ENCODE measurements at regions not wholly inside any gene's neighbourhood (a gene's known extent, or its start where the extent isn't known, plus 50 kb on each side); places are given as distances from the start of the nearest gene placed in this dataset.

DNA sequence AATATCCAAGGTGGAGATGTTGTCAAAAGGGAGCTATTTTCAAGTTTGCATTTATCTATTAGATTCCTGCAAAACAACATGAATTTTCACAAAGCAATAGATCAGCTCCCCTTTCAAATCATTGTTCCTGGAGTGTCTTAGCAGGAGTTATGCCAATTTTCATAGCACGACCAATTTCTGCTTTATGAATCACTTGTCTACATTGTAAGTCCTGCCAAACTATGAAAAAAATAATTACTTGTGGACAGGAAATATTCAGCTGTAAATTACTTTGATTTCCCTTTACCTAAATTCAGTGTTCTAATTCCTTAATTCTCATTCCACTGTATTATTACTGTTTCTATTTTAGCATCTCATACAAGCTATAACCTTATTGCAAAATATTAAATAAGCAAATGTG is 1289.6 kb downstream of the NSUN3 start:
- no peak for DNase-seq (ENCODE audit: low spot score)

DNA sequence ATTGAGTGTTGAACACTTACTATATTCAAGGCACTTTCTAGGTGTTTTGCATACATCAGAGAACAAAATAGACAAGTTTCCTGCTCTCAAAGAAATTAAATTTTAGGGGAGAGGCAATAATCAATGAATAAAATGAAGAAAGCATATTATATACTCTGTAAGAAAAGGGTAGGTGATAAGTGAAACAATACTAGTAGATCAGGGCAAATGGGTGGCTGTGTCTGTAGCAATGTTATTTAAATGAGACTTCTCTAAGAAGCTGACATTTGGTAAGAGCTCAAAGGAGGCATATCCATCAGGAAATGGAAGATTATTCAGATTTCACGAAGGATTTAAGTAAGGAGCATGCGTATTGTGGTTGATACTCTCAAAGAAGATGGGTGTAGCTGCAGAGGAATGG is 1291.6 kb downstream of the NSUN3 start:
- DNase-seq (ENCODE audit: low spot score): no peak

DNA sequence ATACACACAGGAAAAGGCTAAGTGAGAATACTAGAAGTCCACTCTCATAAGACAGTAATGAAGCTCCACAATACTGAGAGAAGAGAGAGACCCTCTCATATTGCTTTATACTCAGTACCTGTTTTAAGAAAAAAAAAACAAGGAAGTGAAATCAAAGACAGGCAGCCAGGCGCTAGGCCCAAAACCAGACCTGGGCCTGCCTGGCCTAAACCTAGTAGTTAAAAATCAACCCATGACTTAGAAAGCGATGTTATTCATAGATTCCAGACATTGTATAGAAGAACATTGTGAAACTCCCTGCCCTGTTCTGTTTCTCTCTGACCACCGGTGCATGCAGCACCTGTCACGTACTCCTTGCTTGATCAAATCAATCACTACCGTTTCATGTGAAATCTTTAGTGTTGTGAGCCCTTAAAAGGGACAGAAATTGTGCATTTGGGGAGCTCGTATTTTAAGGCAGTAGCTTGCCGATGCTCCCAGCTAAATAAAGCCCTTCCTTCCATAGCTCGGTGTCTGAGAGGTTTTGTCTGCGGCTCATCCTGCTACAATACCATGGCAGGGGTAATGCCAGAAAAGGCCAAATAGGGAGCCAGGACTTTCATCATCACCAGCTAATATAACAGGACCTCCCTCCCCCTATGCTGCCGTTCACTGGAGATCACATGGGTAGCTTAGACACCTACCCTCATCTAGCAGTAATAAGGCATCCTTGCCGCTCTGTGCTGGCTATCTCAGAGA is 1294.1 kb downstream of the NSUN3 start:
- DNase-seq (ENCODE audit: low spot score): no peak

DNA sequence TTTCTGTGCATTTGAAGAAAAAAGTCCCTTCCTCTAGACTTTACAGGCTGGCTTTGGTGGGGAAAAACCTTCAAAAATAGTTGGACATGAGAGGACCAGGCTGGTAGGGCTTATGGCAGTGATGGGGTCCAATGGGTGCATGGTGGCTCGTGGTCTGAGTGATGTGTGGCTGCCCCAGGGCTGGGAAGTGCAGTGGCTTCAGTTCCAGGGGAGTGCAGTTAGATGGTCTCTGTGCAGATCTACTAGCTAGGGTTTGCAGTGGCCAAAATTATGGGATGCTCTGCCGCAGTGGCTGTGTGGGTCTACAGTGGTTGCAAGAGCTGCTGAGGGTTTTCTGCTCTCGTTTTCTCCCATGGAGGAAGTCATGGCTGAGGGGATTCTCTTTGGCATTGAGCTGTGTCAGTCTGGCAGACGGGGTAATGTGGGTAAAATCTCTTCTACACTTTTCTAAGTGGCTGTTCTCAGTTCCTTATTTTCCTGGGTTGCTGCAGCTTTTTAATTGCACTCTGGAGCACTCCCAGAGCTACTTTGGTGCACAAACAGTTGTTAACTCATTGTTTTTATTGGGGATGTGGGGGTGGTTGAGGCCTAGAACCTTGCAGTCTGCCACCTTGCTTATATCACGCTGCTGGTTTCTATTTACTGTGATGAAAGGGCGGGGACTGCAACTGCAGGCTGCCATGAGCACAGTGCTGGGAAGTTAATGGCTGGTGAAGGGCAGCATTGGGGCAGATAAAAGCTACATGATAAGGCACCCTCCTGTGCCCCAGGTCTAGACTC is 1324.6 kb downstream of the NSUN3 start:
- no peak for DNase-seq (ENCODE audit: low spot score)

DNA sequence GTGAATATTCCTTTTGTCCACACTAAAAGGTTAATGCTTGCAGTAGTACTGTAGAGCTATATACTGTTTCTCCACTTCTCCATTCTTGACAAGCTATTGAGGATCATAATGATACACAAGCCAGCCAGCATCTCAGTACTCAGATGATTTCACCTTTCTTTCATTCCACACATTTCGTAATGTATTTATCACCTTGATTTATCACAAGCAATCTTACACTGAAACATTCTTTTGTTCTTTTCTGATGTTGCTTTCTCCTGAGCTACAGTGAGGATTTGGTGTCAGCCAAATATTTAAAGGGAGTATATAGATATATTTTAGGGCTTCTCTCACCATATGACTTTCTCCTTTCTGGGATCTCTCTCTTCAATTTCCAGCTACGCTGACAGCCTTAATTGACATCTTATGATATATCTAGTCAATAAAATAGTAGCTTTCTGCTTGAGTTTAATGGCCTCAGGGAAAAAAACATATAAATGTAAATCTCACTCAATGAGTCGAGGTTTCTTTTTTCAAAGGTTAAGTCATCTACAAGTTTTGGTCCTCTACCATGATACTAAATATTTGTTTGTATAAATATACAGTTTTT is 1327.0 kb downstream of the NSUN3 start:
- DNase-seq (ENCODE audit: low spot score): no peak

DNA sequence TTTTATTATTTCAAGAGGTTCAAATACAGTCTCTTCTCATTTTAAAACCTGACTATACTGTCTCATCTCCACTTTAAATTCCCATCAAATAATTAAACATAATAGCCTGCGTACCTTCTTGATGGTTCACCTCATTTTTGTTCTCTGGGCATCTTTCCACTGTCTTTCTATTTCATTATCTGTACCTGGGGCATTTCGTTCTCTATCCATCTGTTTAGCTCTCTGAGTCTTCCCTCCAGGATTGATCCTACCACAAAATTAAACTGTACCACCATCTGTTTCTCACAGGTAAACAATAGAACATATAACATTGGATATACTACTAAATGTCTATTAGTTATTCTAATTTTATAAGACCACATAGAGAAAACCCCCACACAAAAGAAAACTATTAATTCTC is 1331.4 kb downstream of the NSUN3 start:
- DNase-seq (ENCODE audit: low spot score): no peak

DNA sequence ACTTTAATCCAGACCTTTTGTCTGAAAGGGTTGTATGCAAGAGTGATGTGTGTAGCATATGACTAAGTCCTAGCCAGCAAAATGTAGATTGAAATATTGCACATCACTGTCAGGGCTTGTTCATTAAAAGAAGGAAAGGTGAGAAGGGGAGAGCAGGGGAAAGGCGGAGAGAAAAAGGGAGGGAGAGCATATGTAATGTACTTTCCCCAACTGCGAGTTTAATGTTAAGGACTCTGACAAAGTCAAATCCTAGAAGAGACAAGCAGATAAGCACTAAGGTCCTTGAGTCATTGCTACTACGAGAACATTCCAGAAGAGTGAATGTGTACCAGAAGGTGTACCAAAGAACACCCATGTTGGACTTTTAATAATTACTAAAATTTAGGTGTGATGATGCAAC is 1336.7 kb downstream of the NSUN3 start:
- DNase-seq (ENCODE audit: low spot score): no peak

DNA sequence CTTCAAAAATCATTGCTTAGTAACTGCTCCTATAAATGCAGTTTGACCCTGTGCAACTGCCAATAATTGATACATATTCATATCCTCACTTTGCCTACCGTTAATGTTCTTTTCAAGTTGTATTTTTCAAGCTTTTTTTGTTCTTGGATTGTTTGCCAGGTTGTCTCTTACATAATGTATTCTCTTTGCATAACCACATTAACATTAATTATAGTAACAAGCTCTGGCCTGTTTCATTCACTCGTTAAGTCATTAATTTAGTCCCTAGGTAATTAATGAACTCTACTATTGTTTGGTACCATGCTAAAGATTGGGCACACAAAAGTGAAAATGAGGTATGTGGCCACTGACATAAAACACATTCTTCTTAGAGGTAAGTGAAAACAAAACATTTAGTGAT is 1338.8 kb downstream of the NSUN3 start:
- no peak for DNase-seq (ENCODE audit: low spot score)

DNA sequence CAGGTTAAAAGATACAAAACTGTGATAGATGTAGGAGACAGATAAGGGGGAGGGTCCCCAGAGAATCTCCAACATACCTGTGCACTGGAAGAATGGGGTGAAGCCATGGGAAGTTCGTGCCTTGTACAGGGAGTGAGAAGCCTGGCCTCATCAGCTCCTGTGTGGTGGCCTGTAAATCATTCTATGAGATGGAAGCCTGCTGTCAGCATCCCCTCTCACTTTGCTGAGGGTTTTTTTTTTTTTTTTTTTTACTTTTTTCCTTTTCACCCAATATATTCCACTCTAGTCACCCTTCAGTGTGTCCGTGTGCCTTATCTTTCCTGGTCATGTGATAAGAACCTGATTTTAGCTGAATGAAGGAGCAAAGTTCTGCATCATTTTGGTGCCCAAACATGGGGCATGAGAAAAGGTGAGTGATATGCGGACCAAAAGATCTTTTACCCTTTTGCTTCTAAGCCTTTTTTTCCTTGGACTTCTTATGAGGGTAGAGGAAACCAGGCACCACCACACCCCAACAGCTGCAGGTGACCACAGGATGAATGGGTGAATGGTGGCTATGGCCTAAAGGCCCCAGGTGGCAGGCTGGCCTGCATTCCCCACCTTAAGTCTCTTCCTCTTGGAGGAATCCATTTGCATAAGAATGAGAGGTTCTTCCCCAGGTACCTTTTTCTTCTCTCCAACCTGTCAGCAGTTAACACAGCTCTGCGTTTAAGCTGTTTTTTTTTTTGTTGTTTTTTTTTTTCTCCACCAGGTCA is 1345.0 kb downstream of the NSUN3 start:
- no peak for DNase-seq (ENCODE audit: low spot score)

DNA sequence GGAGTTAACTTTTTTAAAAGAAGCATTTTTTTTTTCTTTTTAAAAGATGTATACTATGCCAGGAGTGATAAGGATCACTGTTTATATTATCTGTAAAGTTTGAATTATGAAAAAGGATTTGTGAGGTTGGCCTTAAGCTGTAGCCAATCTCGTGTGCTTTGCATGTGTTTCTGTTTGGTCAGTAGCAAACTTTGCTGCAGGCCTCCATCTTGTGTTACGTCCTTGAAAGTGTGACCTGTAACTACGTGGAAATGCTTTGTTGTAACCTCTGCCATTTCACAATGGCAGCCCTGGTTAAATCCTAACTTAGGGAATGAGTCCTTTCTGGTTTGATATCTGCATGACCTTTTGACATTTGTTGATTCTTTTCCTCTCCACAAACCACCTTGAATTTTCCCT is 1345.6 kb downstream of the NSUN3 start:
- no peak for DNase-seq (ENCODE audit: low spot score)

DNA sequence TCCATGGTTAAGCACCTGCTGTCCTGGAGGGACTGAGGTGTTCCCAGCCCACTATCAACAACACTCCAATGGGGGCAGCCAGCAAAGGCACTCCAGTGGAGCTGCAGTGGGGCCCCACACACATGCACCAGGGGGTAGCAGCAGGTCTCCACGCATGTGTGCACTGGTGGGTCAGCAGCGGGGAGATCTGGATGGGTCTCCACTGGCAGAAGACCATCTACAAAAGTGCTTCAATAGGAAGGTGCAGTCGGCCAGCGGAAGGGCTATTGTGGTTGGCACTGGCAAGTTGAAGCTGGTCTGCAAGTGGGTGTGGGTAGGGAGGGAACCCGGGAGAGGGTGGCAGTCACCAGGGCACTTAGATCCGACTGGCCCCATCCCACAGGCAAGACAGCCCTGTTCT is 1355.4 kb downstream of the NSUN3 start:
- DNase-seq (ENCODE audit: low spot score): no peak

DNA sequence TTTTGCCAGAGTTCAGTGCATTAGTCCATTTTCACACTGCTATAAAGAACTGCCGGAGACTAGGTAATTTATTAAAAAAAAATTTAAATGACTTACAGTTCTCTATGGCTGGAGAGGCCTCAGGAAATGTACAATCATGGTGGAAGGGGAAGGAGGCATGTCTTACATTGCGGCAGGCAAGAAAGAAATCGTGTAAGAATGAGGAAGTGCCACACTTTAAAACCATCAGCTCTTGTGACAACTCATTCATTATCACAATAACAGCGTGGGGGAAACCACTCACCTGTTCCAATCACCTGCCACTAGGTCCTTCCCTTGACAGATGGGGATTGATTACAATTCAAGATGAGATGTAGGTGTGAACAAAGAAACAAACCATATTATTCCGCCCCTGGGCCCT is 1361.4 kb downstream of the NSUN3 start:
- DNase-seq (ENCODE audit: low spot score): no peak

DNA sequence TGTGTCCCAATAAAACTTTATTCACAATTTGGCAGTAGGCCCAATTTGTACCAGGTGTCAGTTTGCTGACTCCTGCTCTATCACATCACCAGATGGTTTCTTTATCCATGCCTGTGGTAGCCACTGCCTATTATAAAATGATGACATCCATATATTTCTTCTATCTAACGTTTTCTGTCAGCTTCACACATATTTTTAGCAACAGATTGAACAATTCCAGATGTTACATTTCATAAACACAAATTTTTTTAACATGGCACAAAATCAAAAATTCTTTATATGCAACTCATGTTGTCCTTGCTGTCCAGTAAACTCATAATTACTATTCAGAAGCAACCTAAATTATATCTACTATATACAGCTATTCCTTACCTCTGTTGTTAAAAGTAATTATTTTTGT is 1371.6 kb downstream of the NSUN3 start:
- no peak for DNase-seq (ENCODE audit: low spot score)

DNA sequence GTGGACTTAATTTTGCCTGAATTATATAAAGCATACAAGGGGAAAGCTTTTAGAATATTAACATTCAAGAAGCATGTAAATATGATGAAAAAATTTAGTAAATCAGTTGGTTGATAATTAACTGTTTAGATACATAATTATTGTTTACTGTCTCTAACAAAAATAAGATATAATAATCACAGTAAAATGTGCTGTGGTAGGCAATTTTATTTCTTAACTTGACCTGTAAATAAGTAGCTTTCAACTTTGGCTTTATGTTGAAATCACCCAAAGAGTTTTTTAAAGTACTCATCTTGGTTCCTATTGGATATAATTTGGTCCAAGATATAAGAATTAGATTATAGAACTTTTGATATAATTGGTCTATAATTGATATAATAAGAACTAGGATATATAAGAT is 1374.5 kb downstream of the NSUN3 start:
- no peak for DNase-seq (ENCODE audit: low spot score)

DNA sequence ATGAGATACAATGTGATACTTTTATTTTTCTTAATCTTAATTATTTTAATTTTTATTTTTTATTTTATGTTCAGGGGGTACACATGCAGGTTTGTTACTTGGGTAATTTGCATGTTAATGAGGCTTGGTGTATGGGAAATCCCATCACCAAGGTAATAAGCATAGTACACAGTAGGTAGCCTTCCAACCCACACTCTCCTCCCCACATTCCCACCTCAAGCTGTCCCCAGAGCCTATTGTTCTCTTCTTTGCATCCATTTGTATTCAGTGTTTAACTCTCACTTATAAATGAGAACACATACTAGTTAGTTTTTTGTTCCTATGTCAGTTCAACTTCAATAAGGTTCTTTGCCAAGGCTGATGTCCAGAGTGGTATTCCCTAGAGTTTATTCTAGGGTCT is 1375.4 kb downstream of the NSUN3 start:
- DNase-seq (ENCODE audit: low spot score): no peak

DNA sequence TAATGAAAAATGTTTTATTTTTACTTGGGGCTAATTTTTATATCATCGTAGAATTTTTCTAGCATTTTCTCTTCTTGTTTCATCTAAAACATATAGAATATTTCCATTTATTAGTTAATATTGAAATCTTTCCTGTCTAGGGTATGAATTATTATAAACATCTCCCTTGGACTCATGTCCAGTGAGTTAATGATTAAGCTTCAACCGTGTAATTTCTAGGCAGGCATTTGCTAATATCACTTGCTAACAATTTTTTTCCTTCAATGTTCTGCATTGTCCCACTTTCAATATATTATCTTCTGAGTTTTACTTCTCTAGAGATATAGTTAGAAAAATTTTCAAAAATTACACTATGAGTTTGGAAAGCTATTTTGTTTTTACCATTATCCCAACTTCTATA is 1371.6 kb upstream of the EPHA6 start:
- DNase-seq (ENCODE audit: low spot score): no peak

DNA sequence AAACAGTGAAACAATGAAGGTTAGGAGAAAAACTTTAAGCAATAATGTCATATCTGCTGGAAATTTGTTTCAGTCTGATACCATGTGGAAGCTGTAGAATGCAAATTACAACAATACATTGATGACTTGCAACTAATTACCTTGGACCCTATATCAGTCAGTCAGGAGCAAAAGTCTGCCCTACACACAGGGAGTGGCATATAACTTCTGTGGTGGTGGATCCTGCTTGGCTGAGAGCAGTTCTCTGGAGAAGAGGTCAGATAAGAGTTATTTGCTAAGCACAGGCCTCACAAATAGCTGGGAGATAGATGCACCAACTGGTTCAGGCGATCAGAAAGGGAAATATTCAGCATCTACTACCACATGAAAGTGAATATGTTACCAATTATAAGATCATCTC is 1364.6 kb upstream of the EPHA6 start:
- peak; percentile 7 for DNase-seq (ENCODE audit: low spot score)

DNA sequence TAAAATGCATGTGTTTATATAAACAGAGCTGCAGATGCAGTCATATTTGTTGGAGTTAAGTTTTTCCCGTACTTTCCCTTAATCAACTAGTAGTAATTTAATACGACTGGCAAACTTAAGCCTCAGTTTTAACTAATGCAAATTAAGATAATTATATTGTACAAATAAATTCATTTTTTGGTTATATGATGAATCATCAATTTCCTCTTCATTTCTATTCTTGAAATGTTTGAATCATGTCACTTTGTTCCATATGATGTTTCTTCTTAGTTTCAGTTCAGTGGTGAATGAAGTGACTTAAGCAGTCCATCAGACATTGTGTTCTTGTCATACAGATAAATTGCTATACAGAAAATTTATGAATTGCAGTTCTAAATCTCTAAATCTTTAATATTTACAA is 1361.2 kb upstream of the EPHA6 start:
- no peak for DNase-seq (ENCODE audit: low spot score)

DNA sequence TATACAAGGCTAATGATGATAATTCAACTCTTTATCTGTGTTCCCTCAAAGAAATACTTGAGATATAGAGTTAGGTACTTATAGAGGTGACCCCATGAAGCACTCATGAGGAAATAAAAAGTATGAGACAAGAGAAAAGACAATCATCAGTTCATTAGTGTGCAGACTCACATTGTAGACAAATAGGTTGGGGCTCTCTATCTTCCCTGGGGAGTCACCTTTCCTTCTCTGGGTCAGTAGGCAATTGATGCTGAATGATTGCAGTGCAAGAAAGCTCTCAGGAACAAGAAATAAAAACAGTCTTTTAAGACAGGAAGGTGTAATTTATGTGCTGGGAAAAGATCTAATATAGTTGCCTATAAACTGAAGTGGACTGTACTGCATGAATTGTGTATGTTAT is 1357.6 kb upstream of the EPHA6 start:
- DNase-seq (ENCODE audit: low spot score): no peak

DNA sequence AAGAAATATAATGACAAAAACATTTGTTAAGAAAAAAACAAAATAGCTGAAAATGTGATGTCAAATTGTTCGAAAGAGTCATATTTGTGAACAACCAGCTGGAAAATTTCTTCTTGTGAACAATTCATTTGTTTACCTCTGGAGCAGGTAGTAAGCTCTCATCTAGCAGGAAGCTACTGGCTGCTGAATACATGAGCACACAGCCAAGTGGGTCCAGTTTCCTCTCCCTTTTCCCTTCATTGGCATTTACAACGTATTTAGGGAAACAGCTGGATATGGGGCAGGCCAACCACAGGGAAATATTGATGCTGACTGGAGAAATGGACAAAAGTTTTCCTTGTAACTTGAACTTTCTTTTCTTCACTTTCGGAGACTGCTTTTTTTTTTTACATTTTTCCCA is 1354.7 kb upstream of the EPHA6 start:
- no peak for DNase-seq (ENCODE audit: low spot score)

DNA sequence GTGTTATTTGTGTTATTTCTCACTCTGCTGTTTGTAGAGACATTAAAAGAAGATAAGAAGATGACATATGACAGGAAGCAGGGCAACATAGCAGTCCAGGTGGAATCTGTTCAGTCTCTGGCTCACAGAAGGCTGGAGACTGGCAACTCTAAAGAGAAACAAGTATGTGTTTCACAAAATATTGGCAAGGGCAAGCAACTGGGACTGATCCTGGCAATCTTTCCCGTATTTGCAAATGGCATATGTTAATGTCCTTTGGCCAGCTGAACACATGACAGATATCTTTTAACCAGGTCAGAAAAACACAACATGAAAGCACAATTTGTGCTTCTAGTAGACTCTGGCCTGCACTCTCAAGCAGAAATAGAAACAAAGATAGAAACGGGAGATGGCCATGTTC is 1354.1 kb upstream of the EPHA6 start:
- DNase-seq (ENCODE audit: low spot score): no peak

DNA sequence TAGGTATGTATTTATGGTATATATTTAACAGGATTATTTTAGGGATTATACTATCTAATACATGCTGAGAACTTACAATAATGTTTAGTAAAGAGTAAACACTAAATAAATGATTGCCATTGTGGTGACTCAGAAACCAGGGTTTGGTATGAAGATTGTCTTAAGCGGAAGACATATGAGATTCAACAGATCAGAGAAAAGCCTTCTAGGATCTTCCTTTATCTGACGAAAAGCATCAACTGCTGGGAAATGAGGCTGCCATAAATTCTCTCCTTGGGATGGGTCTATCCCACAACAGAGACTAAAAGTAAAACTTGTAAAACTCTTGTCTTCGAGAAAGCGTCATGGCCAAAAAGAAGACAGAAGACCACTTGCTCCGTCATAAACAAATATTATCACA is 1352.2 kb upstream of the EPHA6 start:
- DNase-seq (ENCODE audit: low spot score): no peak

DNA sequence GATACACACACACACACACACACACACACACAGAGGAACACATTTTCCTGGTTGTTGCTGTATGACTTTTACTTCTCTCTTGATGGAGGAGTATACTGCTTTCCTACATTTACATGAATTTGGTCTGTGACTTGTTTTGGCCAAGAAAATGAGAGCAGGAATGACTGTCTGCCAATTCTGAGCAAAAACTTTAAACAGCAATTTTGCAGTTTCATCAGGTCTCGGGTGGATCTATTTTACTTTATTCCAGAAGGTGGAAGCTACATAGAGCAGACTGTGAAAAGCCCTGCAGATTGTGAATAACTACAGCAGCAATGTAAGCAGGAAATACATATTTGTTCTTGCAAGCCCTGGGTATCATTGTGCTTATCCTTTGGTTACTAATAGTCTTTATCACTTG is 1350.0 kb upstream of the EPHA6 start:
- no peak for DNase-seq (ENCODE audit: low spot score)

Measured in HuH-7.5 (cell line).